Panc1 (cell line): ENCODE measurements at regions not wholly inside any gene's neighbourhood (a gene's known extent, or its start where the extent isn't known, plus 50 kb on each side); places are given as distances from the start of the nearest gene placed in this dataset.

ENCODE experiments used
- ATAC-seq: fragments of 200-7000 bp; cut with Tn5 transposase; 2 replicates; pipeline ENCODE4 v1.9.1; 2020; ENCODE audit warnings: mild to moderate bottlenecking, moderate library complexity
- BruUV-seq: library from RNA; stranded (reverse); fragments of 400-500 nt; replicated peaks from 2 replicates; lab custom pipeline; 2021; lab: Mats Ljungman, UMichigan
- CTCF ChIA-PET: fragments of 300-600 bp; sonication (Branson Sonifier 250); formaldehyde crosslinking; loops from one replicate; lab custom pipeline; 2022; ENCODE audit warnings: antibody characterized with exemption; lab: Charles Lee
- POLR2A ChIA-PET: fragments of 300-600 bp; sonication (Branson Sonifier 250); formaldehyde crosslinking; loops from one replicate; lab custom pipeline; 2022; ENCODE audit warnings: antibody characterized with exemption; lab: Charles Lee
- DNase-seq: peaks from one replicate; pipeline ENCODE4 v3.0.0-alpha.2; 2010; ENCODE audit warnings: low read depth, low spot score
- H3K27ac ChIP-seq: 2 replicates; pipeline ENCODE4 v1.5.1; 2011; ENCODE audit warnings: mild to moderate bottlenecking, low read length, inconsistent platforms
- H3K27me3 ChIP-seq: fragments of 200-500 bp; sonication (Bioruptor generic); 2 replicates; pipeline ENCODE4 v1.6.0; 2014; ENCODE audit warnings: low read length, inconsistent platforms; ENCODE audit not compliant: control insufficient read depth, insufficient read depth
- H3K36me3 ChIP-seq: fragments of 200-500 bp; sonication (Bioruptor generic); 2 replicates; pipeline ENCODE4 v1.5.1; 2014; ENCODE audit warnings: inconsistent platforms, mild to moderate bottlenecking, low read length, moderate library complexity; ENCODE audit not compliant: control insufficient read depth, insufficient read depth
- H3K4me1 ChIP-seq: 2 replicates; pipeline ENCODE4 v1.5.1; 2011; ENCODE audit warnings: inconsistent platforms, mild to moderate bottlenecking, low read length, moderate library complexity; ENCODE audit not compliant: control insufficient read depth, insufficient read depth
- H3K4me3 ChIP-seq, 2 experiments: 2 replicates each; pipeline ENCODE4 v1.5.1; 2011 to 2012; ENCODE audit warnings: low read depth in 2 of 2, low read length in 2 of 2, mild to moderate bottlenecking in 2 of 2, inconsistent platforms in 1 of 2, moderate library complexity in 1 of 2
- H3K9me3 ChIP-seq: fragments of 200-500 bp; sonication (Bioruptor generic); 2 replicates; pipeline ENCODE4 v1.5.1; 2014; ENCODE audit warnings: low read depth, mild to moderate bottlenecking, inconsistent platforms, low read length, moderate library complexity; ENCODE audit not compliant: control insufficient read depth, insufficient read depth
- CTCF ChIP-seq: fragments of 450-650 bp; IDR thresholded peaks from 2 replicates; pipeline ENCODE4 v1.5.1; 2017; ENCODE audit warnings: mild to moderate bottlenecking
- POLR2AphosphoS5 ChIP-seq: IDR thresholded peaks from 2 replicates; pipeline ENCODE4 v1.6.1; 2012; ENCODE audit warnings: mild to moderate bottlenecking, low read depth, low read length, moderate library complexity
- REST ChIP-seq, 2 experiments: IDR thresholded peaks; 2 replicates each; pipeline ENCODE4 v1.6.1; 2011 to 2012; ENCODE audit warnings: low read depth in 2 of 2, control low read depth in 1 of 2, low read length in 1 of 2, mild to moderate bottlenecking in 1 of 2, moderate library complexity in 1 of 2; ENCODE audit not compliant: insufficient read depth in 1 of 2
- SIN3A ChIP-seq: IDR thresholded peaks from 2 replicates; pipeline ENCODE4 v1.6.1; 2012; ENCODE audit warnings: low read depth, mild to moderate bottlenecking, low read length, moderate library complexity, borderline replicate concordance; ENCODE audit not compliant: insufficient read depth
- TCF7L2 ChIP-seq: IDR thresholded peaks from 2 replicates; pipeline ENCODE4 v1.6.1; 2011; ENCODE audit warnings: mild to moderate bottlenecking, low read depth, low read length, inconsistent platforms
- in situ Hi-C: cut with HindIII; loops from 2 replicates; pipeline ENCODE4 v1.10.0; 2016; ENCODE audit warnings: low sequenced_read_pairs, low pct_unique_long_range_greater_than_20kb
- intact Hi-C: fragments of 100-400 bp; cut with micrococcal nuclease; formaldehyde crosslinking; loops from one replicate; pipeline ENCODE4 v1.10.0; 2022; ENCODE audit not compliant: unreplicated experiment

- no TSS peak for BruUV-seq
- TF ChIP-seq REST (IDR thresholded peaks at IDR 0.05; ENCODE audit: insufficient read depth in 1 of 2, low read depth in 2 of 2, low read length in 1 of 2) (no peak), POLR2AphosphoS5 (no peak), SIN3A (no peak), TCF7L2 (no peak), CTCF (no peak)
- Histone ChIP-seq H3K27me3 (no peaks in the 10 kb centered on the region), H3K9me3 (no peaks in the 10 kb centered on the region), H3K27ac (no peak overlapping the region), H3K4me1 (no peaks in the 10 kb centered on the region), H3K36me3 (no peaks in the 10 kb centered on the region), H3K4me3 (no peak overlapping the region)
- intact Hi-C loops: no loop called here
- CTCF ChIA-PET: no interaction called here
- DNase-seq (no peak), ATAC-seq (no peak)
- POLR2A ChIA-PET: no interaction called here
- in situ Hi-C loops: no loop called here
These were observed 230.8 kb downstream of the FOXA2 start for GRCh38 chr20:22353586-22353985.

GRCh38 chr20:22352019-22352418, 232.4 kb downstream of the FOXA2 start:
- H3K36me3 ChIP-seq: no peaks in the 10 kb centered on the region

More at GRCh38 chr20:22352019-22352418, 232.4 kb downstream of the FOXA2 start:
- DNase-seq: no peak
- Histone ChIP-seq H3K4me1 (no peaks in the 10 kb centered on the region), H3K4me3 (no peak overlapping the region), H3K9me3 (no peaks in the 10 kb centered on the region), H3K27ac (no peak overlapping the region), H3K27me3 (no peaks in the 10 kb centered on the region)
- BruUV-seq: no TSS peak
- ChIA-PET POLR2A (no interaction called here), CTCF (no interaction called here)
- in situ Hi-C loops (no loop called here), intact Hi-C loops (no loop called here)
- no peak for TF ChIP-seq TCF7L2
- TF ChIP-seq SIN3A: no peak
- TF ChIP-seq REST (IDR thresholded peaks at IDR 0.05; ENCODE audit: insufficient read depth in 1 of 2, low read depth in 2 of 2, low read length in 1 of 2): no peak
- no peak for TF ChIP-seq CTCF
- TF ChIP-seq POLR2AphosphoS5: no peak
- no peak for ATAC-seq
